Stimulated activated CD4-positive, alpha-beta T cell treated with anti-CD3 and anti-CD28 coated beads, Interleukin-4, amount 100 ng/mL, for 24 hours (primary cell): ENCODE measurements at regions not wholly inside any gene's neighbourhood (a gene's known extent, or its start where the extent isn't known, plus 50 kb on each side); places are given as distances from the start of the nearest gene placed in this dataset.
"Not testable (repeated sequence)": the region's sequence is repeated elsewhere in the genome, so short reads cannot be mapped to it uniquely, and the experiment has no call there.

Experiments
- DNase-seq: peaks from one replicate; pipeline ENCODE4 v3.0.0-alpha.2; 2020

DNA sequence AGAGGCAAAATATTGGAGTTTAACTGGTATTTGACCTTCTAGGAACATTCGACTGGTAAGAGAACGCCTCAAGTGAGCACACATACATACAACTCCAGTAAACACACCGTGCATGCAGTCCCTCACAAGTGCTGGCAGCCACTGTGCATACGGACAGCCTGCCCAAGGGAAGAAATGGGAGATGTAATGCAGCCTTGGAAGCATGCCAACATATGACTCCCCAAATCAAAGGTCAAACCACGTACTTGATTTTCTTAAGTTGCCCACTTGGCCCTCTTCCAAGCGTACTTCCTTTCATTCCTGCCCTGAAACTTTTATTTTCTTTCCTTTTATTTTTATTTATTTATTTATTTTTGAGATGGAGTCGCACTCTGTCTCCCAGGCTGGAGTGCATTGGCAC is 206.6 kb downstream of the SPRY1 start:
- no peak for DNase-seq

- not testable (repeated sequence) for DNase-seq
These were observed 209.2 kb downstream of the SPRY1 start for GRCh38 chr4:123605797-123606196.

- no peak for DNase-seq
These were observed 209.7 kb downstream of the SPRY1 start for GRCh38 chr4:123606336-123606735.

DNA sequence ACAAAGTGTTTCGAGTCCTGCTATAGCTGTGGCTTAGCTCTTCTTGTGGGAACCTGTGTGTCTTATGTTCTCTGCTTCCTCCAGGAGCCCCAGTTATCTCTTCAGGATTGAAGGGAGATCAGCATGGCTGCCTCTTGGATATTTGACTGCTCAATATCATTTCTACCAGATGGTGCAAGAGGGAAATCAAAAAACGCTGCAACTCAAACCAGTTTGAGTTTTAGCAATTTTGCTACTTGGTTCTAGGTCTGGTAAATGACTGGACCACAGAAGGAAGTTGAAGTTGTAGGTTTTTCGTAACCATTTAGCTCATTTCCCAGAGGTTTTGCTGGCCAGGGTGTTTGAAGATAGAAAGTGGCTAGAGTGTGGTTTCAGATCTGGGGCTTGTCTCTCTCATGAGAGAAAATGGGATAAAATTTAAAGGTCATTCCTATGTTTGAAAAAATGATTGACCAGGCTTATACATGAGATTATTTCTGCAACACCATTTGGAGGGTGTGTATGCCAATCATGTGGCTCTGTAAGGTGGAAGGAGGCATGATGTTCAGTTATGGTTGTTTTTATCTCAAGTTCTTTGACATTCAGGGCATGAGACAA is 210.4 kb downstream of the SPRY1 start:
- DNase-seq: no peak

- DNase-seq: no peak
These were observed 213.2 kb downstream of the SPRY1 start for GRCh38 chr4:123609829-123610228.

- no peak for DNase-seq
These were observed 217.2 kb downstream of the SPRY1 start for GRCh38 chr4:123613586-123614344.

GRCh38 chr4:123615901-123616300 is 219.3 kb downstream of the SPRY1 start:
- DNase-seq: no peak

GRCh38 chr4:123616951-123617461 is 220.4 kb downstream of the SPRY1 start:
- peak; percentile 15 for DNase-seq

- no peak for DNase-seq
These were observed 221.2 kb downstream of the SPRY1 start for GRCh38 chr4:123617791-123618190.

GRCh38 chr4:123618606-123619005 is 222.0 kb downstream of the SPRY1 start:
- DNase-seq: no peak

DNA sequence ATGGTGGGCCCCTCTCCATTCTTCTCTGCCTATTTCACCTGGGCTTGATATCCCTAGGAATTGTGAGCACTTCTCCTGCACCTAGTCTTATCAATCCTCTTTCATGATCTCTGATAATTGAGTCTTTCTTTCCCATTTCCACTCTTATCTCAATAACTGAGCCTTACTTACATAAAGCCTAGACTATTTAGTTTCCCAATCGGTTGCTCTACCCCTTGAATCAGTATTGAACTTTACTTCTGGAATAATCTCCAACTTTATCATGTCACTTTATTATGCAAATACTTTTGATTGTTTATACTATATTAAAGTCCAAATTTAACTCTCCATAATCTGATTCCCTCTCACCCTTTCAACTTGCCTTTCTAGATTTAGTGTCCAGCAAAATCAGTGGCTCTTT is 222.7 kb downstream of the SPRY1 start:
- no peak for DNase-seq

DNA sequence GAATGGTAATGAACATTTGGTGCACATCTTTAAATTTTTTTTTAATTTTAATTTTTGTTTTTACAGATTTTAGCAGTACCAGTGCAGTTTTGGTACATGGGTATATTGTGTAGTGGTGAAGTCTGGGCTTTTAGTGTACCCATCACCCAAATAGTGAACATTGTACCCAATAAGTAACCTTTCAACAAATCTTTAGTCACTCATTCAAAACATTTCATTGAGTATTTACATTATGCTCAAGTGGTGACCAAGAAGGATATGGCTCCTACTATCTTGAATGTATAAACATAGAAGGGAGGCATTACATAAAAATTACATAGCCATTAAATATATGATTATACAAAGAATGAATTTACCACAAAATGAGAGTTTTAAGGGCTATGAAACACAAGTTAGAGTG is 223.3 kb downstream of the SPRY1 start:
- no peak for DNase-seq

DNA sequence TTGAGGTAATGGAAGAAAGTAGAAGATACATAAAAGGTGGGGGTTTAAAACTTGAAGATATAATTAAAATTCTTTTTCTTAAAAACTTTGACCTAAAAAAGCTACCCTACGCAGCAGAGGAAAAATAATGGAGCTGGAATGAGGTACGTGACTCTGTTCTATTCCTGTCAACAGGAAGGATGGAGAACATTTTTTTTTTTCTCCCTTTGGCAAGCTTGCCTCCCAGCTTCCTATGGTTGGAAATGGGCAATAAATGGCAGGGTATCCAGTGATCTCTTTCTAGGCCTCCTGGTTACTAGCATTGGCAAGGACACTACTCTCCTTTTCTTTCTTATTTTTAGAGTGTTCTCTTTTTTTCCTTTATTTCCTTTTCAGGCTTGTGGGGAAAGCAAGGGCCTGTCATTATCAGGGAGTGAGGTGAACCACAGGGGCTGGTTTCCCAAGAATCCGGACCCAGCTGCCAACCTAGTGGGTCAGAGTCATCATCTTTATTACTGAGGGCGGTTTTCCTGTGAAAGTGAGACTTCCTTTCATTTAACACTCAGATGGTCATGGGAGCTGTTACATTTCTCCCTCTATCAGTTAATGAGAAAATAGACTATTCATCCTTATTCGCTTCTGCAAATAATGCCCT is 224.6 kb downstream of the SPRY1 start:
- no peak for DNase-seq

GRCh38 chr4:123622572-123622971 is 226.0 kb downstream of the SPRY1 start:
- no peak for DNase-seq

DNA sequence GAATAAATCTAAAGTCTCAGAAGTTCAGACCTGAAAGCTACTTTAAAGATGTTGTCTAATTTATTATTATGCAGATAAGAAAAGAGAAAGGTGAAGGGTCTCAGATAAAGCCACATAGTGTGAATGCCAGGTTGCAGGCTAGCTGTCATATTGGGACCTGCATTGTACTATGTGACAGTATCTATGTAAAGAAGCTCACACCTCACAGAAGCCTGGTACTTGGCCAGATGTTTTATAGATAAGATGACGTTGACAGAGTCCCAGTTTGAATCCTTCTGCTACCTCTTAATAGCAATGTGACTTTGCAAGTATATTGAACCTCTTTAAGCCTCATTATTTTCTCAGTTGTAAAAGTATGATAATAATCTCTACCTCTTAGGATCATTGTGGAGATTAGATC is 227.0 kb downstream of the SPRY1 start:
- DNase-seq: no peak

DNA sequence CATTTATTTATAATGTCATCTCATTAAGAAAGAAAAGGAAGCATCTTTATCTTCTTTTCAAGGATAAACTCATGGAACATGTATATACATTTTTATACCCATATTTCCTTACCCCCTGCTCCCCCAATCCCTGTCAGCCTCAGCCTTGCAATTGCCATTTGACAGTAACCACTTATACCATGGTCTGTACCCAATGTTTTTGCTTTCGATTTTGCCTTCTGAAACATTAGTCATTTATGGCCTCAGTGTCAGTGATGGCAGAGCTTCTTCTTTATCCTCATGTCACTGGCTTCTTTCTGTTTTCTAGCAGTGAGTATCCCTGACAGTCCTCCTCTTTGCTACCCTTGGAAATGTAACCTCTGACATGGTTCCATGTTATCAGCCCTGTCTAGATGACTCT is 228.4 kb downstream of the SPRY1 start:
- DNase-seq: no peak

DNA sequence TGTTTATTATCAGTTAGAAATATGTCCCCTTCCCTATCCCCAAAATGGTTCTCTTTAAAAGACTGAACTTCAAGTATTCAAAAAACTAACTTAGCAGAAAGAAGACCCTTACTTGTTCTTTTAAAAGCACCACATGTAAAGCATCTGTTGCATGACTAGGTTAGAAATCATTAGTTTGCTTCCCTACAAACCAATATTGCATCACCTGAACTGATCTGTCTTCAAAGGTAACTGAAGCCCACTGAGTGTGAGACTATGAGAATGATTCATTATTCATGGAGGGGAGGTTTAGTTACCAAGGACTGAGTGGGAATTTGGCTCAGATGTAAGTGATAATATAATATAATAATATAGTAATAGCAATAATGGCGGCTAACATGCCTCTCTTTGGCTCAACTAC is 231.7 kb downstream of the SPRY1 start:
- DNase-seq: no peak

GRCh38 chr4:123631786-123632692 is 235.4 kb downstream of the SPRY1 start:
- DNase-seq: no peak

DNA sequence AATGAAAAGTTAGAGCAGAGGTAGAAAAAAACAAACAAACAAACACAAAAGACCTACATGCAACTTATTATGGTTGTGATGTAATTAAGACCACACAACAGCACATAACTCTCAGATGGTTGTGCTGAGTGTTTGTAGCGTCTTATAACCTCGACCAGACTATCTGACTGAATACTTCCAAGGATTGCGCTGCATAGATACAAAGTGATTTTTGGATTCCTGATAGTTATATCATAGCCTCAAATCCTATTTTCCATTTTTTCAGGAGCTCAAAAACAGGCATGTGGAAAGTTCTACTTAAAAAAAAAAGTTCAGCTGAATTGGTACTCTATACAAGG is 236.1 kb downstream of the SPRY1 start:
- no peak for DNase-seq

- DNase-seq: no peak
These were observed 242.2 kb downstream of the SPRY1 start for GRCh38 chr4:123638834-123639233.

- DNase-seq: no peak
These were observed 243.7 kb downstream of the SPRY1 start for GRCh38 chr4:123640271-123640670.

GRCh38 chr4:123640824-123641223 is 244.2 kb downstream of the SPRY1 start:
- no peak for DNase-seq

DNA sequence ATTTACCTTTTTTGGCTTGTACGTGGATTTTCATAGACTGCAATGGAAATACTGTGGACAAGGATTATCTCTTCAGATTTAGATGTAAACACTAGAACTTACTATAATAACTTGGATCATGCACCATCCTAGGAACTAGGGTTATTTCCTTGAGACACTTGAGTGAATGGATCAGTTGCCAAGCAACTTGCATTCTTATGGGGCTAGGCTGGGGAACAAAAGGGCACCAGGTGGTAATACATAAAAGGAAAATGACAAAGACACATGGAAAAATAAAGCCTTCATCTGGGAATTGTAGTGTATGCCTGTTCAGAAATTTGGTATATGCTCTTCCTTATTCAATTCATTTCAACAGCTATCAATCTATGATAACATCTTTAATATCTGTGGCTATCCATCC is 247.1 kb downstream of the SPRY1 start:
- no peak for DNase-seq
